ENCODE measurements at regions not wholly inside any gene's neighbourhood (a gene's known extent, or its start where the extent isn't known, plus 50 kb on each side); places are given as distances from the start of the nearest gene placed in this dataset.
"Not testable (repeated sequence)": the region's sequence is repeated elsewhere in the genome, so short reads cannot be mapped to it uniquely, and the experiment has no call there.

DNA sequence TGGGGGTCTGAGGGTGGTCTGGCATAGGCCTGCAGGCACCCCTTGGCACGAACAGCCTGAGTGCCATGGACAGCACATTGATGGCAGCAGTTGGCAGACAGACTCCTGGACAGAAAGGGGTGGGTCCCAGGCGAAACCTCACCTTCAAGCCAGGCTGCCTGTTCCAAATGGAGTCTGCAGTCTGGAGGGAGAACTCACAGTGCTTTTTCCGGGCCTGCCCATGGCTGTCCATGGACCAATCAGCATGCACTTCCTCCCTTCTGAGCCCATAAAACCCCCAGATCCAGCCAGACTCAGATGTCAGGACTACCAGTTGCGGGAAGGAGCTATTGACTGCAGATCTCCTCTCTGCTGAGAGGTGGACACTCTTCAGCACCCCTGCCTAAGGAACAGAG is 694.6 kb upstream of the ACVR2A start:
- no peak for DNase-seq
- intact Hi-C loops (cut with DNase I) = no loop called here

- intact Hi-C loops (cut with DNase I) = no loop called here
- no peak for DNase-seq
Observed at GRCh38 chr2:147149575-147150240, 695.1 kb upstream of the ACVR2A start.

DNA sequence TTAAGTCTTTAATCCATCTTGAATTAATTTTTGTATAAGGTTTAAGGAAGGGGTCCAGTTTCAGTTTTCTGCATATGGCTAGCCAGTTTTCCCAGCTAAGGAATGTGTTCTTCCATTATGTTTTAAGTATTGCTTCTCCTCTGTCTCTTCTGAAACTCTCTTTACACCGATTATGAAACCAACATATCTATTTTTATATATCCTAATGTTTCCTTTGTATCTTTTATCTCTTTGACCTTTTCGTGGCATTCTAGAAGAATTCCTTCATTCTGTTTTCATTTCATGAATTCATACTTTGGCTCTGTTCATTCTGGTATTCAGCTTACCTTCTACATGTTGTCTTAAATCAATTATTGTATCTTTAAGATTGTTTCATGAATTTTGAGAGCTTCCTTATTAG is 697.0 kb upstream of the ACVR2A start:
- intact Hi-C loops (cut with DNase I) = no loop called here
- DNase-seq = no peak

DNA sequence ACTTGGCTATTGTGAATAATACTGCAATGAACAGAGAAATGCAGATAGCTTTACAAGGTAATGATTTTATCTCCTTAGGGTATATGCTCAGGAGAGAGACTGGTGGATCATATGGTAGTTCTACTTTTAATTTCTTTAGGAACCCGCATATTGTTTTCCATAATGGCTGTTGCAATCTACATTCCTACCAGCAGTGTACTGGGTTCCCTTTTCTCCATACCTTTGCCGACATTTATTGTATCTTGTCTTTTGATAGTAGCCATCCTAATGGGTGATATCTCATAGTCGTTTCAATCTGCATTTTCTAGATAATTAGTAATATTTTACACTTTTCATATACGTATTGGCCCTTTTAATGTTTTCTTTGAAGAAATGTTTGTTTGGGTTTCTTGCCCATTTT is 702.9 kb upstream of the ACVR2A start:
- intact Hi-C loops (cut with DNase I) = no loop called here
- no peak for DNase-seq

- DNase-seq; intact Hi-C loops (cut with DNase I): not testable (repeated sequence)
Observed at GRCh38 chr2:147139732-147140131, 705.1 kb upstream of the ACVR2A start.

GRCh38 chr2:147137711-147138110 is 707.1 kb upstream of the ACVR2A start:
- intact Hi-C loops (cut with DNase I) = no loop called here
- DNase-seq = no peak

DNA sequence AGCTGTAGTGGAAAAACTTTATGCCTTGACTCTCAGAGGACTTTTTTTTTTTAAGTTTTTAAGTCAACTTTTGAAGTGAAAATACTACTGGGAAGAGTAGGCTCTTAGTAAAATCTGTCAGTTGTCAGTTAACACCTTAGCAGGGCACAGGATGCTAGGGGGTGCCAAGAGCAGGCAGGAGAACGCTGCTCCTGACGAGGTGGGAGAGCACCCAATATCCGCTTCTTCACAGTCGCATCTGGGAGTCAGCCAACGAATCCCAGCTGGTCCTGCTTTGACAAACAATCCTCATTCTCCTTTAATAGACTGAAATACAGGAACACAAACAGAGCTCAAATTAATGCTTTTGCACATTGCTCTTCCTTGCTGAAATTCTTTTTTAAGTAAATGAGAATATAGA is 709.5 kb upstream of the ACVR2A start:
- DNase-seq = peak in 13 of 42 donors; percentile 4 to 36 (median 8)

DNA sequence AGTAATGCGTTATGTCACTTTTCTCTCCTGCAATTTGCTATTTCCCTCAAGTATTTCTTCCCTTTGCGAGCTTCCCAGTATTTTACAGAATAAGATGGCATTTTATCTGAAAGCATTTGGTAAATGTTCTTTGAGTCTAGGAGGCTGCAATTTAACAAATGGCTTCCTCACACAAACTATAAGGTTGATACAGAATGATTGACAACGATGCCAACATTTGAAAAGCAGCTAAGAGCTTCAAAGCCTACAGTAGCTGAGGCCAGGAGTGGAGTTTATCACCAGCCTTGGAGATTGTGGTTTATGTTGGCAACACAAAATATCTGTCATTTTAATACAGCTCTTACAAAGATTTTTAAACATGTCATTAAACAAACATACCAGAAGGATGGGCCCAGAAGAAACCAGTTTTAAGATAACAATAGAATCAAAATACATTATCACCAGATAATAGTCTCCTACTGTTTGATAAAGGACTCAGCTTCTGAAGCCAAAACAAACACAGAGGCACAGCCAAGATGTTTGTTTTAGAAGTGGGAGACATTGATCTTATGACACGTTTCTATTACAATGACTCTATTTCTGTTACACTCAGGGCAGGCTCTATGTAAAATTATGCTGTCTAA is 711.4 kb upstream of the ACVR2A start:
- intact Hi-C loops (cut with DNase I) = no loop called here

More for the DNA sequence above, 709.5 kb upstream of the ACVR2A start:
- intact Hi-C loops (cut with DNase I) = no loop called here

GRCh38 chr2:147125145-147125544 is 719.7 kb upstream of the ACVR2A start:
- intact Hi-C loops (cut with DNase I) = no loop called here

More for the DNA sequence above, 711.4 kb upstream of the ACVR2A start:
- DNase-seq = no peak

GRCh38 chr2:147122944-147123343 is 721.9 kb upstream of the ACVR2A start:
- intact Hi-C loops (cut with DNase I) = no loop called here
- DNase-seq = no peak

More at GRCh38 chr2:147125145-147125544, 719.7 kb upstream of the ACVR2A start:
- no peak for DNase-seq

DNA sequence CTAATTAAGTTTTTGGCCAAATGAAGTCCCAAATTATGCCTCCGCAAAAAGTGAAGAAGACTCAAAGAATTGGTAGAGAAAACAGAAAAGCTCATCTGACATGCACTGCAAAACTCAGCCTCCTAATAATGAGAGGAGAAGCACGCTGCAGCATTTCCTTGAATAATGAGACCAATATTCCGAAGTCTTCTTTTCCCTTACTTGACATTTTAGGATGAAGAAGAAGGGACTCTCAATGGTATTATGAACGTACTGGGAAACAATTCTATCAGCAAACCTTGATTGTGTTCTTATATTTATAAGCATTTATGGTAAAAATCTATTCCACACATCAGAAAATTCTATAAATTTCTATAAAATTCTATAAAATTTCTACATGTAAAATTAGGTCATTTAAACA is 733.9 kb upstream of the ACVR2A start:
- intact Hi-C loops (cut with DNase I) = no loop called here
- no peak for DNase-seq

DNA sequence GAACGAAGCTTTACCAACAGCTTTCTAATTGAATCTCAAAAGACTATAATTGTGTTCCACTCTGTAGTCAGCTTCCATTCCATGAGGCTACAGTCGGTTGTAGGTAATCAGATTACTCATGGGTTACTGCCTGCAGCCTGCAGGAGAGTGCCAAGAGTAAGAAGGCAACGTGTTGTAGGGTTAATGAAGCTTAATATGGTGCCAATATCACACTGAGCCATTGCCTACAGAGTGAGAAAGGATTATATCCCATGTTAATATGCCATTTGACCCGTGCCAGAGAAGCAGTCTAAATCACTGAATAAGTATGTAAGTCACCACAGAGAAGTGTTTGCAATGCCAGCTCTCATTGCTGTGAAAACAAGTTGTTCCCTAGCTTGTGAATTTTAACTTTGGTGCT is 734.5 kb upstream of the ACVR2A start:
- intact Hi-C loops (cut with DNase I) = no loop called here
- no peak for DNase-seq

GRCh38 chr2:147109291-147109690 is 735.5 kb upstream of the ACVR2A start:
- DNase-seq = no peak
- intact Hi-C loops (cut with DNase I) = no loop called here

DNA sequence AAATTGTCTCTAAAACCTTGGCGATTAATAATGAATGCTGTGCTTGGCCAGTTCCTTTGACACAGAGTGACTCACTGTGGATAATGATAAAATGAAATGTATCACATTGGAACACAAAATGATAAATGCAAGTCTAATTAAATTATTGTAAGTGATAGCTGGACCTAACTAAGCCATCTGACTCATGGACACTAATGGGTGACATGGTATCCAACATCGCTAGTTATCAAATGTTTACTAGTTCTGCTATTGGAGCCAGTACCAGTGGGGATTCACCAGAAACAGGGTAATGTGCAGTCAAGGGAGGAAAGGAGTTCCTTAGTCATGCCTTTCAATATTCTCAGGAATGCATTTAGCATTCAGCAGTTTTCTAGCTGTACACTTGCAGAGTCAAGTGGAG is 736.3 kb upstream of the ACVR2A start:
- intact Hi-C loops (cut with DNase I) = no loop called here
- DNase-seq = no peak

DNA sequence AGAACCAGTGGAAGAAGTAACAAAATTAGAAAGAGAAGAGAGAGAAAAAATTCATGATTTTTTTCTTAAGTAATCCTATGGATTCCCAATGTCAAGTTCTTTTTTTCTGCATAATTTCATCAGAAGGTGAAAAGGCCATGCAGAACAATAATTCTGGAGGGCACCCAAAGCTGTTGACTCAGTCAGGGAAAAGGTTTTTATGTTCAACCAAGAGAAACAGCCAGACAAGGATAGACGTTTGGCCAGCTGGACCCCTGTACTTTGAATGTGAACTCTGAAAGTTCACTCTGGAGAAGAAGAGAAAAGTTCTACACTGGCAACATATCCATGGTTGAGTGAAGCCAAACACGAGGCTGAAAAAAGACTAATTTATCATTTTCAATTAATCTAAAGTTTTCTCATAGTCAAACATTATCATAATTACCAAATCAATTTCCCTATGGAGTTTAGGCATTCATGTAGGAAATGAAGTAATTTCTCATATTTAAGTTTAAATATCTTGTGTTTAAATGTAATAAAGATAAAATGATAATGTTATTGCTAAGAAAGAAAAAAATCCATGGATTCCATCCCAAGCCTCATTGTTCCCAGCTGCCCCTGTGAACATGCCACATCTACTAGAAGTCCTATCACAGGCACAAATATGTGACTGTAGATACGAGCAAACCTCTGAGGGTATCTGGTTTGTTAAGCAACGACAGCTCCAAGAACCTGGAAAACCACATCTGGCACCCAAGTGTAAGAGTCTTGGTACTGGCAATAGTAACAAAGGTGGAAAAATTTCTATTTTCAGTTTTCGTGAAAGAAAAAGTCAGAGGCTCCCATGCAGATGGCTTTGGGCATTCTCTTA is 742.7 kb upstream of the ACVR2A start:
- intact Hi-C loops (cut with DNase I) = no loop called here
- DNase-seq = no peak

DNA sequence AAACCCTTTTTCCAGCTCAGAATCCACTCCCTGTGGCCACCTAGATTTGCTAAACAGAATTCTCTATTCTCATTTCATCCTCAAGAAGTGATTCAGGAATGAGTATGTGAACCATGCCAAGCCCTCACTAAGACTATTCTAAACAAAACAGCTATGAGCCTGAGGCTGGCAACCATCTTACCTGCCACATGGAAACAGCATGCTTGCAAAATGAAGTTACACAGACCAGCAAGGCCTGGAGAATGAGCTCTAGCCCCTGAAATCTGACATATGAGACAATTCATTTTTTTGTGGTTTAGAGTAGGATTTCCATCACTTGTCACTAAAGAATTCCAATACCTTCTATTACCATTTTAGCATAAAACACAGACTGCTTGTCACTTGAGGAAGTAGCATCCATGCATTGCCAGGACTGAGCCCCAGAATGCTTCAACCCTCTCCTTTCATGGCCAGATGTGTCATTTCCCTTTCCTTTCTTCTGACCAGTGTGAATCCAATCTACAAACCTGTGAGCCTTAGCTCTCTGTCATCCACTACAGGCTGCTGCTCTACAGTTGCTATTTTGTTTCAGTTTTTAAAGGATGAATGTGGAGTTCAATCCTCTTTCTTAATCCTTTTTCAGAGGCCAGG is 744.3 kb upstream of the ACVR2A start:
- DNase-seq = no peak
- intact Hi-C loops (cut with DNase I) = no loop called here

- no peak for DNase-seq
- intact Hi-C loops (cut with DNase I) = no loop called here
Observed at GRCh38 chr2:147099845-147100244, 745.0 kb upstream of the ACVR2A start.

GRCh38 chr2:147098940-147099339 is 745.9 kb upstream of the ACVR2A start:
- intact Hi-C loops (cut with DNase I) = no loop called here
- DNase-seq = no peak

GRCh38 chr2:147097747-147098146 is 747.1 kb upstream of the ACVR2A start:
- intact Hi-C loops (cut with DNase I) = no loop called here
- DNase-seq = no peak

GRCh38 chr2:147096671-147097070 is 748.2 kb upstream of the ACVR2A start:
- intact Hi-C loops (cut with DNase I) = no loop called here

More at GRCh38 chr2:147096671-147097070, 748.2 kb upstream of the ACVR2A start:
- no peak for DNase-seq

Measured in head of caudate nucleus (tissue), 42 donors.